Smooth muscle cell (in vitro differentiated cells): ENCODE measurements at regions not wholly inside any gene's neighbourhood (a gene's known extent, or its start where the extent isn't known, plus 50 kb on each side); places are given as distances from the start of the nearest gene placed in this dataset.

Experiments used
- DNase-seq: peaks from one replicate; lab custom pipeline; 2025; ENCODE audit not compliant: unreplicated experiment; lab: John Stamatoyannopoulos, UW
- H2AFZ ChIP-seq: fragments of 200-600 bp; sonication (generic); 2 replicates; pipeline ENCODE4 v1.6.0; 2016; ENCODE audit warnings: antibody characterized with exemption, low read depth, mild to moderate bottlenecking
- H3F3A ChIP-seq: fragments of 200-600 bp; sonication (generic); 2 replicates; pipeline ENCODE4 v1.6.0; 2017; ENCODE audit warnings: antibody characterized with exemption, low read depth
- H3K27ac ChIP-seq: fragments of 200-600 bp; sonication (generic); 2 replicates; pipeline ENCODE4 v1.5.1; 2016; ENCODE audit warnings: low read depth, mild to moderate bottlenecking
- H3K27me3 ChIP-seq: fragments of 200-600 bp; sonication (generic); 2 replicates; pipeline ENCODE4 v1.6.1; 2016; ENCODE audit warnings: low read depth, mild to moderate bottlenecking
- H3K36me3 ChIP-seq: fragments of 200-600 bp; sonication (generic); 2 replicates; pipeline ENCODE4 v1.5.1; 2016; ENCODE audit warnings: low read depth
- H3K4me1 ChIP-seq: fragments of 200-600 bp; sonication (generic); 2 replicates; pipeline ENCODE4 v1.5.1; 2016; ENCODE audit warnings: low read depth
- H3K4me2 ChIP-seq: fragments of 200-600 bp; sonication (generic); 2 replicates; pipeline ENCODE4 v1.6.0; 2016; ENCODE audit warnings: mild to moderate bottlenecking
- H3K4me3 ChIP-seq: fragments of 200-600 bp; sonication (generic); 2 replicates; pipeline ENCODE4 v1.5.1; 2016; ENCODE audit warnings: mild to moderate bottlenecking
- H3K79me2 ChIP-seq: fragments of 200-600 bp; sonication (generic); 2 replicates; pipeline ENCODE4 v1.6.0; 2016; ENCODE audit warnings: low read depth, mild to moderate bottlenecking
- H3K9ac ChIP-seq: fragments of 200-600 bp; sonication (generic); 2 replicates; pipeline ENCODE4 v1.6.0; 2016; ENCODE audit warnings: low read depth
- H3K9me3 ChIP-seq: fragments of 200-600 bp; sonication (generic); replicated peaks from 2 replicates; pipeline ENCODE4 v1.5.1; 2016; ENCODE audit warnings: low read depth
- H4K20me1 ChIP-seq: fragments of 200-600 bp; sonication (generic); 2 replicates; pipeline ENCODE4 v1.6.0; 2016; ENCODE audit warnings: low read depth
- CTCF ChIP-seq: fragments of 200-600 bp; sonication (generic); IDR thresholded peaks from 2 replicates; pipeline ENCODE4 v1.5.1; 2017; ENCODE audit warnings: borderline replicate concordance, mild to moderate bottlenecking, antibody characterized with exemption; ENCODE audit not compliant: insufficient read depth, poor library complexity, severe bottlenecking
- WGBS: methylation state at CpG from one replicate; pipeline ENCODE4 v1.1.7; 2016; ENCODE audit warnings: low lambda C conversion rate; 5-methylcytosine and 5-hydroxymethylcytosine counted together

- H3K9ac ChIP-seq = no peak overlapping the region
- H3K79me2 ChIP-seq = no peaks in the 10 kb centered on the region
- no peaks in the 10 kb centered on the region for H3K36me3 ChIP-seq
- H4K20me1 ChIP-seq = no peaks in the 10 kb centered on the region
- 100% methylated on average over 1 of the region's 1 CpG for WGBS
- H3F3A ChIP-seq = no peaks in the 10 kb centered on the region
- no peak overlapping the region for H2AFZ ChIP-seq
- H3K27me3 ChIP-seq = no peaks in the 10 kb centered on the region
- no peak overlapping the region for H3K4me3 ChIP-seq
- H3K4me2 ChIP-seq = no peak overlapping the region
- H3K4me1 ChIP-seq = peaks cover 3% of the 10 kb centered on the region
- H3K9me3 ChIP-seq = no peaks in the 10 kb centered on the region
- no peak for DNase-seq
- no peak for TF ChIP-seq CTCF
- no peak overlapping the region for H3K27ac ChIP-seq
Observed at GRCh38 chr2:226174390-226174789, 625.2 kb downstream of the IRS1 start.

- Histone ChIP-seq H3K27ac (no peak overlapping the region), H3F3A (no peaks in the 10 kb centered on the region), H3K4me1 (peaks cover 3% of the 10 kb centered on the region), H3K4me2 (no peak overlapping the region), H3K27me3 (no peaks in the 10 kb centered on the region), H3K79me2 (no peaks in the 10 kb centered on the region), H3K9me3 (no peaks in the 10 kb centered on the region), H4K20me1 (no peaks in the 10 kb centered on the region), H3K9ac (no peak overlapping the region), H2AFZ (no peak overlapping the region), H3K36me3 (no peaks in the 10 kb centered on the region), H3K4me3 (no peak overlapping the region)
- TF ChIP-seq CTCF = no peak
- no peak for DNase-seq
- 95% methylated on average over 4 of the region's 4 CpGs for WGBS
Observed at GRCh38 chr2:226172939-226173338, 626.7 kb downstream of the IRS1 start.

GRCh38 chr2:226172309-226172708 lies 627.3 kb downstream of the IRS1 start:
- Histone ChIP-seq H3K4me3 (no peak overlapping the region), H3K27ac (no peak overlapping the region), H3K9ac (no peak overlapping the region), H3K79me2 (no peaks in the 10 kb centered on the region), H3K36me3 (no peaks in the 10 kb centered on the region), H3K4me2 (no peak overlapping the region), H3F3A (no peaks in the 10 kb centered on the region), H4K20me1 (no peaks in the 10 kb centered on the region), H2AFZ (no peak overlapping the region), H3K4me1 (peaks cover 3% of the 10 kb centered on the region), H3K9me3 (no peaks in the 10 kb centered on the region), H3K27me3 (no peaks in the 10 kb centered on the region)
- no peak for DNase-seq
- no peak for TF ChIP-seq CTCF
- 90% methylated on average over 4 of the region's 4 CpGs for WGBS

GRCh38 chr2:226169751-226170581 lies 629.7 kb downstream of the IRS1 start:
- no peaks in the 10 kb centered on the region for H3K27me3 ChIP-seq
- no peaks in the 10 kb centered on the region for H3K4me1 ChIP-seq
- H3K36me3 ChIP-seq = no peaks in the 10 kb centered on the region
- H3F3A ChIP-seq = no peaks in the 10 kb centered on the region
- no peak overlapping the region for H3K4me2 ChIP-seq
- H3K79me2 ChIP-seq = no peaks in the 10 kb centered on the region
- TF ChIP-seq CTCF = no peak
- H3K9me3 ChIP-seq = no peaks in the 10 kb centered on the region
- H3K27ac ChIP-seq = no peak overlapping the region
- no peak for DNase-seq
- no peak overlapping the region for H3K4me3 ChIP-seq
- H2AFZ ChIP-seq = no peak overlapping the region
- WGBS = 92% methylated on average over 4 of the region's 4 CpGs
- no peaks in the 10 kb centered on the region for H4K20me1 ChIP-seq
- H3K9ac ChIP-seq = no peak overlapping the region
